ENCODE measurements at regions not wholly inside any gene's neighbourhood (a gene's known extent, or its start where the extent isn't known, plus 50 kb on each side); places are given as distances from the start of the nearest gene placed in this dataset.

- H3K27me3 ChIP-seq, result no peaks in the 10 kb centered on the region
- H3K4me3 ChIP-seq, result no peak overlapping the region
- H3K27ac ChIP-seq (replicated peaks in 1 of 4), result no peak overlapping the region
- 95% methylated on average over 5 of the region's 5 CpGs for WGBS
- H3K36me3 ChIP-seq, result no peaks in the 10 kb centered on the region
- no peak for DNase-seq (ENCODE audit: extremely low spot score)
- no peaks in the 10 kb centered on the region for H3K9me3 ChIP-seq
- intact Hi-C loops (cut with DNase I), result no loop called here
- no peaks in the 10 kb centered on the region for H3K4me1 ChIP-seq
- TF ChIP-seq POLR2AphosphoS5 (IDR thresholded peaks at IDR 0.05) (no peak), EP300 (IDR thresholded peaks at IDR 0.05) (no peak), POLR2A (IDR thresholded peaks at IDR 0.05; ENCODE audit: low read depth) (no peak), CTCF (IDR thresholded peaks at IDR 0.05) (no peak)
These were observed 674.5 kb downstream of the HDGFL1 start for GRCh38 chr6:23243854-23244253.

GRCh38 chr6:23244300-23244699 lies 674.9 kb downstream of the HDGFL1 start:
- no peak for DNase-seq (ENCODE audit: extremely low spot score)
- Histone ChIP-seq H3K36me3 (no peaks in the 10 kb centered on the region), H3K4me3 (no peak overlapping the region), H3K27ac (replicated peaks in 1 of 4) (no peak overlapping the region), H3K27me3 (no peaks in the 10 kb centered on the region), H3K4me1 (no peaks in the 10 kb centered on the region), H3K9me3 (no peaks in the 10 kb centered on the region)
- intact Hi-C loops (cut with DNase I), result no loop called here
- no peak for TF ChIP-seq POLR2AphosphoS5 (IDR thresholded peaks at IDR 0.05)
- no peak for TF ChIP-seq CTCF (IDR thresholded peaks at IDR 0.05)
- TF ChIP-seq EP300 (IDR thresholded peaks at IDR 0.05), result no peak
- TF ChIP-seq POLR2A (IDR thresholded peaks at IDR 0.05; ENCODE audit: low read depth), result no peak

- no peak overlapping the region for H3K4me3 ChIP-seq
- no peaks in the 10 kb centered on the region for H3K27me3 ChIP-seq
- intact Hi-C loops (cut with DNase I), result no loop called here
- H3K27ac ChIP-seq (replicated peaks in 1 of 4), result no peak overlapping the region
- no peaks in the 10 kb centered on the region for H3K36me3 ChIP-seq
- no peaks in the 10 kb centered on the region for H3K4me1 ChIP-seq
- H3K9me3 ChIP-seq, result no peaks in the 10 kb centered on the region
- no peak for TF ChIP-seq POLR2A (IDR thresholded peaks at IDR 0.05; ENCODE audit: low read depth)
- no peak for TF ChIP-seq EP300 (IDR thresholded peaks at IDR 0.05)
- TF ChIP-seq CTCF (IDR thresholded peaks at IDR 0.05), result no peak
- no peak for TF ChIP-seq POLR2AphosphoS5 (IDR thresholded peaks at IDR 0.05)
- DNase-seq (ENCODE audit: extremely low spot score), result no peak
These were observed 676.2 kb downstream of the HDGFL1 start for GRCh38 chr6:23245572-23245971.

- no peak overlapping the region for H3K4me3 ChIP-seq
- H3K4me1 ChIP-seq, result no peaks in the 10 kb centered on the region
- DNase-seq (ENCODE audit: extremely low spot score), result no peak
- 88% methylated on average over 4 of the region's 4 CpGs for WGBS
- no peaks in the 10 kb centered on the region for H3K27me3 ChIP-seq
- intact Hi-C loops (cut with DNase I), result no loop called here
- no peaks in the 10 kb centered on the region for H3K9me3 ChIP-seq
- H3K27ac ChIP-seq (replicated peaks in 1 of 4), result no peak overlapping the region
- no peak for TF ChIP-seq POLR2A (IDR thresholded peaks at IDR 0.05; ENCODE audit: low read depth)
- no peak for TF ChIP-seq CTCF (IDR thresholded peaks at IDR 0.05)
- TF ChIP-seq POLR2AphosphoS5 (IDR thresholded peaks at IDR 0.05), result no peak
- TF ChIP-seq EP300 (IDR thresholded peaks at IDR 0.05), result no peak
- H3K36me3 ChIP-seq, result no peaks in the 10 kb centered on the region
These were observed 677.5 kb downstream of the HDGFL1 start for GRCh38 chr6:23246896-23247295.

GRCh38 chr6:23250556-23250955 lies 681.2 kb downstream of the HDGFL1 start:
- 89% methylated on average over 2 of the region's 2 CpGs for WGBS

More at GRCh38 chr6:23250556-23250955, 681.2 kb downstream of the HDGFL1 start:
- no peaks in the 10 kb centered on the region for H3K4me1 ChIP-seq
- DNase-seq (ENCODE audit: extremely low spot score), result no peak
- H3K9me3 ChIP-seq, result no peaks in the 10 kb centered on the region
- no peak for TF ChIP-seq POLR2AphosphoS5 (IDR thresholded peaks at IDR 0.05)
- TF ChIP-seq EP300 (IDR thresholded peaks at IDR 0.05), result no peak
- no peak for TF ChIP-seq CTCF (IDR thresholded peaks at IDR 0.05)
- TF ChIP-seq POLR2A (IDR thresholded peaks at IDR 0.05; ENCODE audit: low read depth), result no peak
- H3K4me3 ChIP-seq, result no peak overlapping the region
- no peak overlapping the region for H3K27ac ChIP-seq (replicated peaks in 1 of 4)
- H3K27me3 ChIP-seq, result no peaks in the 10 kb centered on the region
- intact Hi-C loops (cut with DNase I), result no loop called here
- no peaks in the 10 kb centered on the region for H3K36me3 ChIP-seq

All from esophagus muscularis mucosa (tissue), 4 donors.